WTC11 (cell line): ENCODE measurements at regions not wholly inside any gene's neighbourhood (a gene's known extent, or its start where the extent isn't known, plus 50 kb on each side); places are given as distances from the start of the nearest gene placed in this dataset.
"Not testable (repeated sequence)": the region's sequence is repeated elsewhere in the genome, so short reads cannot be mapped to it uniquely, and the experiment has no call there.

ENCODE experiments used
- ATAC-seq: fragments of 200-7000 bp; cut with Tn5 transposase; 2 replicates; pipeline ENCODE4 v1.10.0; 2021; ENCODE audit warnings: mild to moderate bottlenecking, moderate library complexity
- CTCF ChIA-PET: fragments of 300-600 bp; sonication (Branson Sonifier 250); formaldehyde crosslinking; loops from one replicate; lab custom pipeline; 2021; ENCODE audit warnings: antibody characterized with exemption; lab: Charles Lee
- POLR2A ChIA-PET: fragments of 350-600 bp; sonication (Branson Sonifier 250); formaldehyde crosslinking; loops from one replicate; lab custom pipeline; 2021; ENCODE audit warnings: antibody characterized with exemption; lab: Charles Lee
- DNase-seq: peaks from one replicate; pipeline ENCODE4 v3.0.0; 2021; ENCODE audit warnings: low spot score
- H3K27ac Mint-ChIP-seq: 2 replicates; pipeline ENCODE4 v1.8.0; 2021; ENCODE audit warnings: mixed read lengths
- H3K27me3 Mint-ChIP-seq: 2 replicates; pipeline ENCODE4 v1.8.0; 2021; ENCODE audit warnings: low read depth, mild to moderate bottlenecking, moderate library complexity, mixed read lengths
- H3K36me3 Mint-ChIP-seq: 2 replicates; pipeline ENCODE4 v1.8.0; 2021; ENCODE audit warnings: mixed read lengths
- H3K4me1 Mint-ChIP-seq: 2 replicates; pipeline ENCODE4 v1.8.0; 2022; ENCODE audit warnings: mixed read lengths
- H3K4me3 Mint-ChIP-seq: 2 replicates; pipeline ENCODE4 v1.8.0; 2021; ENCODE audit warnings: mild to moderate bottlenecking, moderate library complexity, mixed read lengths
- H3K9me3 Mint-ChIP-seq: 2 replicates; pipeline ENCODE4 v1.8.0; 2021; ENCODE audit warnings: mixed read lengths
- ATF1 ChIP-seq: sonication (generic); formaldehyde crosslinking; IDR thresholded peaks from 2 replicates; pipeline ENCODE4 v1.8.1; 2023; ENCODE audit warnings: mild to moderate bottlenecking, moderate library complexity, missing genetic modification reagents
- ATF2 ChIP-seq: sonication (generic); formaldehyde crosslinking; IDR thresholded peaks from 2 replicates; pipeline ENCODE4 v1.8.1; 2022; ENCODE audit warnings: low read depth, missing genetic modification reagents, borderline replicate concordance
- CREB1 ChIP-seq: sonication (generic); formaldehyde crosslinking; IDR thresholded peaks from 2 replicates; pipeline ENCODE4 v1.8.0; 2023; ENCODE audit warnings: mild to moderate bottlenecking, missing genetic modification reagents
- CTCF ChIP-seq: fragments of 200-600 bp; IDR thresholded peaks from 2 replicates; pipeline ENCODE4 v1.8.0; 2022; ENCODE audit warnings: antibody characterized with exemption
- FOXJ3 ChIP-seq: sonication (generic); formaldehyde crosslinking; IDR thresholded peaks from 2 replicates; pipeline ENCODE4 v1.9.0; 2021; ENCODE audit warnings: missing genetic modification reagents, mild to moderate bottlenecking, borderline replicate concordance
- NFYB ChIP-seq: sonication (generic); formaldehyde crosslinking; conservative IDR thresholded peaks from 2 replicates; pipeline ENCODE4 v1.8.0; 2022; ENCODE audit warnings: low read depth, missing genetic modification reagents
- STAT6 ChIP-seq: sonication (generic); formaldehyde crosslinking; conservative IDR thresholded peaks from 2 replicates; pipeline ENCODE4 v1.8.1; 2023; ENCODE audit warnings: mild to moderate bottlenecking, low read depth, missing genetic modification reagents, moderate library complexity
- ZBTB43 ChIP-seq: sonication (generic); formaldehyde crosslinking; IDR thresholded peaks from 2 replicates; pipeline ENCODE4 v1.8.1; 2023; ENCODE audit warnings: mild to moderate bottlenecking, missing genetic modification reagents
- ZNF232 ChIP-seq: sonication (generic); formaldehyde crosslinking; IDR thresholded peaks from 2 replicates; pipeline ENCODE4 v1.8.0; 2022; ENCODE audit warnings: mild to moderate bottlenecking, missing genetic modification reagents
- ZNF416 ChIP-seq: fragments of 250-450 bp; sonication (Bioruptor Pico); IDR thresholded peaks from 2 replicates; pipeline ENCODE4 v1.9.0; 2021; ENCODE audit warnings: mild to moderate bottlenecking, inconsistent platforms
- TF ChIP-seq, protein P1 (sequence below): sonication (generic); formaldehyde crosslinking; IDR thresholded peaks from 2 replicates; pipeline ENCODE4 v1.8.0; 2023; ENCODE audit warnings: missing genetic modification reagents
- TF ChIP-seq, protein P2 (sequence below): sonication (generic); formaldehyde crosslinking; IDR thresholded peaks from 2 replicates; pipeline ENCODE4 v1.8.0; 2022; ENCODE audit warnings: missing genetic modification reagents

- peaks cover 31% of the 10 kb centered on the region for H3K4me1 Mint-ChIP-seq
- ATAC-seq, result no peak
- DNase-seq, result no peak
- H3K9me3 Mint-ChIP-seq, result peaks cover 7% of the 10 kb centered on the region
- CTCF ChIA-PET, result no interaction called here
- TF ChIP-seq ATF1 (CRISPR knock-in tag), result no peak
- TF ChIP-seq ATF2 (CRISPR knock-in tag), result no peak
- no peak for TF ChIP-seq FOXJ3 (CRISPR knock-in tag)
- no peak for TF ChIP-seq ZBTB43
- no peak for TF ChIP-seq CREB1 (CRISPR knock-in tag)
- TF ChIP-seq, protein P1, sequence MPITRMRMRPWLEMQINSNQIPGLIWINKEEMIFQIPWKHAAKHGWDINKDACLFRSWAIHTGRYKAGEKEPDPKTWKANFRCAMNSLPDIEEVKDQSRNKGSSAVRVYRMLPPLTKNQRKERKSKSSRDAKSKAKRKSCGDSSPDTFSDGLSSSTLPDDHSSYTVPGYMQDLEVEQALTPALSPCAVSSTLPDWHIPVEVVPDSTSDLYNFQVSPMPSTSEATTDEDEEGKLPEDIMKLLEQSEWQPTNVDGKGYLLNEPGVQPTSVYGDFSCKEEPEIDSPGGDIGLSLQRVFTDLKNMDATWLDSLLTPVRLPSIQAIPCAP, result no peak
- no peak for TF ChIP-seq ZNF416 (CRISPR knock-in tag)
- TF ChIP-seq, all 79 proteins: peak for 0
- Mint-ChIP-seq H3K4me3 (no peak overlapping the region), H3K27me3 (no peaks in the 10 kb centered on the region), H3K36me3 (peaks cover 5% of the 10 kb centered on the region), H3K27ac (no peak overlapping the region)
- POLR2A ChIA-PET, result no interaction called here
Measured at GRCh38 chr6:30813631-30814145, 69.3 kb upstream of the IER3 start.

- peaks cover 29% of the 10 kb centered on the region for H3K4me1 Mint-ChIP-seq
- H3K27ac Mint-ChIP-seq, result peak overlapping the region; percentile 90
- peak; percentile 90 for ATAC-seq
- H3K27me3 Mint-ChIP-seq, result no peaks in the 10 kb centered on the region
- POLR2A ChIA-PET, result interaction anchor here (0.7 to 1.0 kb wide), 2 partner anchors 9 to 17 kb away, joined by 3 to 4 read pairs; no protein-coding TSS in a partner anchor
- peaks cover 5% of the 10 kb centered on the region for H3K36me3 Mint-ChIP-seq
- TF ChIP-seq NFYB (CRISPR knock-in tag) (no peak), ZNF232 (peak; percentile 91)
- TF ChIP-seq, all 79 proteins: peak for 1
- DNase-seq, result no peak
- no peak overlapping the region for H3K4me3 Mint-ChIP-seq
- CTCF ChIA-PET, result interaction anchor here (0.6 to 2.3 kb wide), 12 partner anchors 10 to 279 kb away, joined by 3 to 13 read pairs (median 4); no protein-coding TSS in a partner anchor
- H3K9me3 Mint-ChIP-seq, result peaks cover 15% of the 10 kb centered on the region
Measured at GRCh38 chr6:30810813-30811339, 66.5 kb upstream of the IER3 start.

GRCh38 chr6:30807566-30807965, 63.2 kb upstream of the IER3 start:
- H3K27me3 Mint-ChIP-seq, DNase-seq, POLR2A ChIA-PET, H3K4me3 Mint-ChIP-seq, H3K27ac Mint-ChIP-seq, H3K36me3 Mint-ChIP-seq, ATAC-seq: not testable (repeated sequence)
- H3K9me3 Mint-ChIP-seq, result peaks cover 16% of the 10 kb centered on the region
- H3K4me1 Mint-ChIP-seq, result peaks cover 23% of the 10 kb centered on the region
- CTCF ChIA-PET, result interaction anchor here (1.4 kb wide), 1 partner anchor 106 kb away, joined by 4 read pairs; the partner anchor contains the start of gene VARS2

GRCh38 chr6:30806581-30807183, 62.3 kb upstream of the IER3 start:
- no peaks in the 10 kb centered on the region for H3K36me3 Mint-ChIP-seq
- no peak for DNase-seq

More at GRCh38 chr6:30806581-30807183, 62.3 kb upstream of the IER3 start:
- no peak overlapping the region for H3K4me3 Mint-ChIP-seq
- no peak for ATAC-seq
- ChIA-PET CTCF (interaction anchor here (1.4 kb wide), 1 partner anchor 107 kb away, joined by 4 read pairs; the partner anchor contains the start of gene VARS2), POLR2A (no interaction called here)
- H3K9me3 Mint-ChIP-seq, result peaks cover 16% of the 10 kb centered on the region
- TF ChIP-seq NFYB (CRISPR knock-in tag), result peak; percentile 61
- no peak for TF ChIP-seq STAT6 (CRISPR knock-in tag)
- no peak for TF ChIP-seq CTCF
- TF ChIP-seq, protein P2, sequence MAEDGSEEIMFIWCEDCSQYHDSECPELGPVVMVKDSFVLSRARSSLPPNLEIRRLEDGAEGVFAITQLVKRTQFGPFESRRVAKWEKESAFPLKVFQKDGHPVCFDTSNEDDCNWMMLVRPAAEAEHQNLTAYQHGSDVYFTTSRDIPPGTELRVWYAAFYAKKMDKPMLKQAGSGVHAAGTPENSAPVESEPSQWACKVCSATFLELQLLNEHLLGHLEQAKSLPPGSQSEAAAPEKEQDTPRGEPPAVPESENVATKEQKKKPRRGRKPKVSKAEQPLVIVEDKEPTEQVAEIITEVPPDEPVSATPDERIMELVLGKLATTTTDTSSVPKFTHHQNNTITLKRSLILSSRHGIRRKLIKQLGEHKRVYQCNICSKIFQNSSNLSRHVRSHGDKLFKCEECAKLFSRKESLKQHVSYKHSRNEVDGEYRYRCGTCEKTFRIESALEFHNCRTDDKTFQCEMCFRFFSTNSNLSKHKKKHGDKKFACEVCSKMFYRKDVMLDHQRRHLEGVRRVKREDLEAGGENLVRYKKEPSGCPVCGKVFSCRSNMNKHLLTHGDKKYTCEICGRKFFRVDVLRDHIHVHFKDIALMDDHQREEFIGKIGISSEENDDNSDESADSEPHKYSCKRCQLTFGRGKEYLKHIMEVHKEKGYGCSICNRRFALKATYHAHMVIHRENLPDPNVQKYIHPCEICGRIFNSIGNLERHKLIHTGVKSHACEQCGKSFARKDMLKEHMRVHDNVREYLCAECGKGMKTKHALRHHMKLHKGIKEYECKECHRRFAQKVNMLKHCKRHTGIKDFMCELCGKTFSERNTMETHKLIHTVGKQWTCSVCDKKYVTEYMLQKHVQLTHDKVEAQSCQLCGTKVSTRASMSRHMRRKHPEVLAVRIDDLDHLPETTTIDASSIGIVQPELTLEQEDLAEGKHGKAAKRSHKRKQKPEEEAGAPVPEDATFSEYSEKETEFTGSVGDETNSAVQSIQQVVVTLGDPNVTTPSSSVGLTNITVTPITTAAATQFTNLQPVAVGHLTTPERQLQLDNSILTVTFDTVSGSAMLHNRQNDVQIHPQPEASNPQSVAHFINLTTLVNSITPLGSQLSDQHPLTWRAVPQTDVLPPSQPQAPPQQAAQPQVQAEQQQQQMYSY (CRISPR knock-in tag), result no peak
- H3K27me3 Mint-ChIP-seq, result no peaks in the 10 kb centered on the region
- peaks cover 23% of the 10 kb centered on the region for H3K4me1 Mint-ChIP-seq
- no peak overlapping the region for H3K27ac Mint-ChIP-seq
